Mesendoderm (in vitro differentiated cells): ENCODE measurements at regions not wholly inside any gene's neighbourhood (a gene's known extent, or its start where the extent isn't known, plus 50 kb on each side); places are given as distances from the start of the nearest gene placed in this dataset.
A peak's percentile ranks its signal among the peaks of the same experiment; 100 is the strongest.

Experiments used
- DNase-seq: peaks from one replicate; pipeline ENCODE4 v3.0.0; 2013
- H2AK5ac ChIP-seq: 2 replicates; pipeline ENCODE4 v1.6.1; 2013; ENCODE audit warnings: low read length, inconsistent platforms
- H2BK120ac ChIP-seq: 2 replicates; pipeline ENCODE4 v1.6.1; 2013; ENCODE audit warnings: low read depth, mild to moderate bottlenecking, low read length, moderate library complexity, mixed read lengths
- H2BK15ac ChIP-seq: replicated peaks from 2 replicates; pipeline ENCODE4 v1.6.1; 2013; ENCODE audit warnings: low read depth, mild to moderate bottlenecking, moderate library complexity
- H2BK5ac ChIP-seq: 2 replicates; pipeline ENCODE4 v1.6.1; 2013; ENCODE audit warnings: low read length, inconsistent platforms
- H3K18ac ChIP-seq: 2 replicates; pipeline ENCODE4 v1.6.1; 2013; ENCODE audit warnings: mild to moderate bottlenecking, low read length, mixed read lengths
- H3K23ac ChIP-seq: one replicate; pipeline ENCODE4 v1.6.1; 2013; ENCODE audit warnings: low read length
- H3K27ac ChIP-seq: 2 replicates; pipeline ENCODE4 v1.5.1; 2013; ENCODE audit warnings: low read depth, mild to moderate bottlenecking, inconsistent platforms, low read length, moderate library complexity
- H3K27me3 ChIP-seq: 2 replicates; pipeline ENCODE4 v1.6.1; 2013; ENCODE audit warnings: low read length, control low read depth, mild to moderate bottlenecking, inconsistent platforms; ENCODE audit not compliant: insufficient read depth, poor library complexity
- H3K36me3 ChIP-seq: 2 replicates; pipeline ENCODE4 v1.6.1; 2013; ENCODE audit warnings: low read length, inconsistent platforms; ENCODE audit not compliant: control insufficient read depth, insufficient read depth
- H3K4ac ChIP-seq: one replicate; pipeline ENCODE4 v1.6.1; 2013; ENCODE audit warnings: low read depth, mild to moderate bottlenecking, low read length, moderate library complexity
- H3K4me1 ChIP-seq: 2 replicates; pipeline ENCODE4 v1.6.1; 2013; ENCODE audit warnings: low read depth, low read length, inconsistent platforms; ENCODE audit not compliant: control insufficient read depth
- H3K4me2 ChIP-seq: 2 replicates; pipeline ENCODE4 v1.6.1; 2013; ENCODE audit warnings: low read length
- H3K4me3 ChIP-seq: 2 replicates; pipeline ENCODE4 v1.5.1; 2013; ENCODE audit warnings: mild to moderate bottlenecking, low read length
- H3K56ac ChIP-seq: one replicate; pipeline ENCODE4 v1.6.1; 2013; ENCODE audit warnings: low read length
- H3K79me1 ChIP-seq: 2 replicates; pipeline ENCODE4 v1.6.1; 2013; ENCODE audit warnings: low read length, inconsistent platforms
- H3K79me2 ChIP-seq: 2 replicates; pipeline ENCODE4 v1.6.1; 2013; ENCODE audit warnings: mild to moderate bottlenecking, low read length; ENCODE audit not compliant: control insufficient read depth, insufficient read depth
- H3K9ac ChIP-seq: 2 replicates; pipeline ENCODE4 v1.6.1; 2013; ENCODE audit warnings: low read length, inconsistent platforms
- H4K5ac ChIP-seq: one replicate; pipeline ENCODE4 v1.6.1; 2013; ENCODE audit warnings: low read length
- H4K8ac ChIP-seq: one replicate; pipeline ENCODE4 v1.6.1; 2013; ENCODE audit warnings: low read depth, mild to moderate bottlenecking, control low read depth, low read length, moderate library complexity
- WGBS: extraction: QIAGEN DNeasy Blood & Tissue Kit; methylation state at CpG from one replicate; pipeline ENCODE4 v1.1.7; 2013; ENCODE audit warnings: low lambda C conversion rate, missing lambda C conversion rate; ENCODE audit not compliant: insufficient coverage; ENCODE audit errors: extremely low coverage; 5-methylcytosine and 5-hydroxymethylcytosine counted together

DNA sequence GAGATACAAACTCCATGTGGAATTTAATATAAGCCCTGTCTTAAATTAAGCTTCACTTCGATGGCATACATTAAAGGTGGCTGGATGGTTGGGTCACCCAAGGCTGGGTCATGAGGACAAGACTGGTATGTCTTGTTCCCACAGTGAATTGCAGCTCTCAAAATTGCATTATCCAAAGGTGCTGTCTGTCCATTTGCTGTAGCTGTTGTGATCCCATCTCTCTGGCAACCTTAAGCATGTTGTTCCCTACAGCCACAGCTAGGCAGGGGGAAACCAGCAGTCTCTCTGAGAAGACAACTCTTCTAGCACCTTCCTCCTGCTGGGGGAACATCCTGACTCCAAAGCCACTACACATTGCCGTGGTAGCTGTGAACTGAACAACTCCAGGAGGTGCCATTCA is 187.0 kb downstream of the NUAK1 start:
- H3K4me2 ChIP-seq: no peak overlapping the region
- no peak overlapping the region for H2BK5ac ChIP-seq
- H2BK120ac ChIP-seq: no peak overlapping the region
- no peaks in the 10 kb centered on the region for H3K36me3 ChIP-seq
- H3K18ac ChIP-seq: no peak overlapping the region
- H3K23ac ChIP-seq: no peak overlapping the region
- no peaks in the 10 kb centered on the region for H3K27me3 ChIP-seq
- H3K4me3 ChIP-seq: no peak overlapping the region
- H2AK5ac ChIP-seq: no peak overlapping the region
- H3K56ac ChIP-seq: no peak overlapping the region
- H4K8ac ChIP-seq: no peak overlapping the region
- no peak overlapping the region for H4K5ac ChIP-seq
- peaks cover 7% of the 10 kb centered on the region for H3K4me1 ChIP-seq
- no peak overlapping the region for H3K9ac ChIP-seq
- no peak overlapping the region for H2BK15ac ChIP-seq
- no CpG with 5 or more reads among the region's 2 CpGs for whole genome bisulfite sequencing
- no peak for DNase-seq
- H3K4ac ChIP-seq: no peak overlapping the region
- no peaks in the 10 kb centered on the region for H3K79me2 ChIP-seq
- H3K27ac ChIP-seq: no peak overlapping the region
- H3K79me1 ChIP-seq: no peaks in the 10 kb centered on the region

GRCh38 chr12:105954951-105955931 is 183.5 kb downstream of the NUAK1 start:
- no peak overlapping the region for H3K4ac ChIP-seq
- H3K27ac ChIP-seq: no peak overlapping the region
- no CpG with 5 or more reads among the region's 7 CpGs for WGBS
- no peak overlapping the region for H3K23ac ChIP-seq
- no peaks in the 10 kb centered on the region for H3K79me2 ChIP-seq
- H2BK5ac ChIP-seq: no peak overlapping the region
- H4K5ac ChIP-seq: no peak overlapping the region
- no peak overlapping the region for H2BK15ac ChIP-seq
- no peaks in the 10 kb centered on the region for H3K79me1 ChIP-seq
- no peak overlapping the region for H3K9ac ChIP-seq
- H3K4me1 ChIP-seq: peaks cover 7% of the 10 kb centered on the region
- no peak overlapping the region for H2BK120ac ChIP-seq
- H3K4me2 ChIP-seq: no peak overlapping the region
- H3K27me3 ChIP-seq: no peaks in the 10 kb centered on the region
- no peak overlapping the region for H3K4me3 ChIP-seq
- H3K36me3 ChIP-seq: no peaks in the 10 kb centered on the region
- no peak overlapping the region for H4K8ac ChIP-seq
- DNase-seq: no peak
- no peak overlapping the region for H3K18ac ChIP-seq
- no peak overlapping the region for H3K56ac ChIP-seq
- H2AK5ac ChIP-seq: no peak overlapping the region

DNA sequence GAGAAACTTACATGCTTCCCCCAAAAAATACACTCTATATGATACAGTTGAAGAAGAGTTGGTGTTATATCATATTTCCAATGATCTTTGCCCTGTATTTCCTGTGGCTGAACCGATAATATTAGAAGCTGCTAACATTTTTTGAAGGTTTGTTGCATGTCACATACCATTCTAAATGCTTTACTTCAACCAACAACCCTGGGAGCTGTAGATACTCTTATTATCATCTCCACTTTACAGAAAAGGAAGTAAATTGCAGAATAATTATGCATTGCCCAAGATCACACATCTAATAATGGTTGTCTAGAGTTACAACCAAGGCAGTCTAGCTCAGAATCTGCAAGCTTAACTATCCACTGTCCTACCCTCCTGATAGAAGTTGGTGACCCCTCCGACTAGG is 182.8 kb downstream of the NUAK1 start:
- Histone ChIP-seq H2BK120ac (no peak overlapping the region), H2BK15ac (no peak overlapping the region), H3K79me2 (no peaks in the 10 kb centered on the region), H3K23ac (no peak overlapping the region), H3K4me2 (no peak overlapping the region), H3K36me3 (no peaks in the 10 kb centered on the region), H4K8ac (no peak overlapping the region), H3K4me3 (no peak overlapping the region), H3K9ac (no peak overlapping the region), H3K27ac (no peak overlapping the region), H2AK5ac (no peak overlapping the region), H3K18ac (no peak overlapping the region), H3K79me1 (no peaks in the 10 kb centered on the region), H2BK5ac (no peak overlapping the region), H3K27me3 (no peaks in the 10 kb centered on the region), H3K56ac (no peak overlapping the region), H4K5ac (no peak overlapping the region), H3K4me1 (peaks cover 7% of the 10 kb centered on the region), H3K4ac (no peak overlapping the region)
- no CpG with 5 or more reads among the region's 2 CpGs for WGBS
- DNase-seq: no peak

DNA sequence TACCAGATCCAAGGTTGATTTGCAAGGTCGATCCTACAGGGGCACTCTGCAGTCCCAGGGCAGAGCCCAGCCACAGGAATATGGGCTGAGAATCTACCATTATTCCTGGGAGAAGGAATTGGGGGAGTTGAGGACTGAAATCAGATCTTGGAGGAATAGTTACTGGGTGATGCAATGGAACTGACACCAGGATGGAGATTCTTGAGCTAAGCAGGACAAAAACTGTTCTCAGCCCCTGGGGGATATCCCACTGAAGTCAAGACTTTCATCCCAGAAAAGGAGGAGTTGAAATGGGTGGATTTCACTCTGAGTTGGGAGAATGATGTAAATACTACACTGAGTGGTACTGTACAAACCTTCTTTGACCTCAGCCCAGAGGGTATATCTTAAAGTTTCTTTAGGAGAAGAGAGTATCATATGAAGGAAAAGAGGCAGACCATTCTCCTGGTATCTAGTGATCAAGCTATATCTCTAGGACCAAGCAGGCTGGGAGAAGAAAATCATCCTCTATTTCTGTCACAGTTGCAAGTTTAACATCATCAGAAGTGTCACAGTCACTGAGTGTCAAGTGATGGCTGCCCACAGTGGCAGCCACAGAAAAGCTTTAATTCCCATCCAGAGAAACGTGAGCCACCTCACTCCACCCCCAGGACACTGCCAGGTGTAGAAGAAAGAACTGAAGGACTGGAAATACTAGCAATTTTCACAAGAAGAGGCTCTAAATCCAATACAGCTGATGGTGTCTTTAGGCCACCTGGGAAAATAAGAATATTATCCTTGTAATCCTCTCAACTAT is 181.9 kb downstream of the NUAK1 start:
- peak; percentile 9 for DNase-seq
- peaks cover 7% of the 10 kb centered on the region for H3K4me1 ChIP-seq
- H2BK5ac ChIP-seq: no peak overlapping the region
- no peaks in the 10 kb centered on the region for H3K79me2 ChIP-seq
- H2BK15ac ChIP-seq: no peak overlapping the region
- H3K36me3 ChIP-seq: no peaks in the 10 kb centered on the region
- H3K56ac ChIP-seq: no peak overlapping the region
- no peaks in the 10 kb centered on the region for H3K79me1 ChIP-seq
- H2AK5ac ChIP-seq: no peak overlapping the region
- WGBS: no CpG with 5 or more reads among the region's 2 CpGs
- H3K27me3 ChIP-seq: no peaks in the 10 kb centered on the region
- no peak overlapping the region for H3K9ac ChIP-seq
- H3K18ac ChIP-seq: no peak overlapping the region
- H3K4me3 ChIP-seq: no peak overlapping the region
- no peak overlapping the region for H3K4me2 ChIP-seq
- no peak overlapping the region for H3K4ac ChIP-seq
- no peak overlapping the region for H4K8ac ChIP-seq
- no peak overlapping the region for H3K27ac ChIP-seq
- no peak overlapping the region for H4K5ac ChIP-seq
- no peak overlapping the region for H3K23ac ChIP-seq
- H2BK120ac ChIP-seq: no peak overlapping the region

- no peak overlapping the region for H3K18ac ChIP-seq
- no peak overlapping the region for H3K4me3 ChIP-seq
- no peak overlapping the region for H3K4ac ChIP-seq
- H3K36me3 ChIP-seq: no peaks in the 10 kb centered on the region
- no peaks in the 10 kb centered on the region for H3K79me2 ChIP-seq
- no peaks in the 10 kb centered on the region for H3K27me3 ChIP-seq
- H2AK5ac ChIP-seq: no peak overlapping the region
- H3K79me1 ChIP-seq: no peaks in the 10 kb centered on the region
- no peak overlapping the region for H4K8ac ChIP-seq
- no peak overlapping the region for H3K56ac ChIP-seq
- no peak overlapping the region for H2BK5ac ChIP-seq
- no CpG with 5 or more reads among the region's 3 CpGs for WGBS
- DNase-seq: no peak
- no peak overlapping the region for H3K9ac ChIP-seq
- H3K23ac ChIP-seq: no peak overlapping the region
- no peak overlapping the region for H2BK120ac ChIP-seq
- H2BK15ac ChIP-seq: no peak overlapping the region
- H3K27ac ChIP-seq: no peak overlapping the region
- H3K4me1 ChIP-seq: no peaks in the 10 kb centered on the region
- H3K4me2 ChIP-seq: no peak overlapping the region
- H4K5ac ChIP-seq: no peak overlapping the region
Measured at GRCh38 chr12:105960319-105961083, 178.3 kb downstream of the NUAK1 start.
